GM21515 (cell line): ENCODE measurements at regions not wholly inside any gene's neighbourhood (a gene's known extent, or its start where the extent isn't known, plus 50 kb on each side); places are given as distances from the start of the nearest gene placed in this dataset.

Source experiments
- ATAC-seq: cut with Tn5 transposase; IDR thresholded peaks from one replicate; pipeline ENCODE4 v1.9.1; 2021; ENCODE audit not compliant: unreplicated experiment

- ATAC-seq = no peak
Measured at GRCh38 chr22:22417495-22418162, 90.9 kb downstream of the ZNF280B start.

GRCh38 chr22:22418163-22418549 lies 90.4 kb downstream of the ZNF280B start:
- no peak for ATAC-seq

GRCh38 chr22:22418957-22419356 lies 89.6 kb downstream of the ZNF280B start:
- no peak for ATAC-seq

- no peak for ATAC-seq
Measured at GRCh38 chr22:22420580-22420979, 88.0 kb downstream of the ZNF280B start.

- ATAC-seq = no peak
Measured at GRCh38 chr22:22421392-22421791, 87.2 kb downstream of the ZNF280B start.

GRCh38 chr22:22422629-22423112 lies 85.9 kb downstream of the ZNF280B start:
- peak; percentile 94 for ATAC-seq

- no peak for ATAC-seq
Measured at GRCh38 chr22:22423681-22424080, 84.9 kb downstream of the ZNF280B start.

GRCh38 chr22:22424210-22424800 lies 84.2 kb downstream of the ZNF280B start:
- ATAC-seq = no peak

GRCh38 chr22:22424956-22425355 lies 83.6 kb downstream of the ZNF280B start:
- no peak for ATAC-seq

- no peak for ATAC-seq
Measured at GRCh38 chr22:22425356-22425755, 83.2 kb downstream of the ZNF280B start.

GRCh38 chr22:22425783-22426624 lies 82.5 kb downstream of the ZNF280B start:
- ATAC-seq = no peak

- ATAC-seq = no peak
Measured at GRCh38 chr22:22427542-22428065, 80.9 kb downstream of the ZNF280B start.

GRCh38 chr22:22428222-22429098 lies 80.1 kb downstream of the ZNF280B start:
- no peak for ATAC-seq

GRCh38 chr22:22429369-22430108 lies 79.0 kb downstream of the ZNF280B start:
- ATAC-seq = no peak

- ATAC-seq = no peak
Measured at GRCh38 chr22:22430111-22430820, 78.3 kb downstream of the ZNF280B start.

- no peak for ATAC-seq
Measured at GRCh38 chr22:22431271-22432220, 77.0 kb downstream of the ZNF280B start.

GRCh38 chr22:22432479-22432878 lies 76.1 kb downstream of the ZNF280B start:
- no peak for ATAC-seq

- ATAC-seq = no peak
Measured at GRCh38 chr22:22432937-22433336, 75.6 kb downstream of the ZNF280B start.
